Kidney capillary endothelial cell (primary cell): ENCODE measurements at regions not wholly inside any gene's neighbourhood (a gene's known extent, or its start where the extent isn't known, plus 50 kb on each side); places are given as distances from the start of the nearest gene placed in this dataset.

Experiments
- DNase-seq: peaks from one replicate; pipeline ENCODE4 v3.0.0-alpha.2; 2018; ENCODE audit warnings: low spot score

DNA sequence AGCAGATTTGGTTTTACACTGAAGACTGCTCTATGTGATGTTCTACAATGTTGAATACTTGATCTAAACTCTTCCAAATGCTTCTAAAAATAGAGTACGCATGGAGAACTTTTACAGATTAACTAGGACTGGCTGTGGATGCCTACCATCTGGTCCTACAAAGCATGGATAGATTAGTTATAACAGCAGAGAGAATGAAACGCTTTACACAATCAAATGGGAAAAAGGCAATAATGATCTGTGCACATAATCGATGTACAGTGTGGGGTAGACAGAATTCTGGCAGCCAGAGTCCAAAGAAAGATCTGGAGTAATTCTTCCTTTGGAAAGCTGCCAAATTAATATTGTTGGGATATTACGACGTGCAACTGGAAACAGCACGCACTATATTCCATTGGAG is 1885.5 kb upstream of the PRR20A start:
- no peak for DNase-seq

DNA sequence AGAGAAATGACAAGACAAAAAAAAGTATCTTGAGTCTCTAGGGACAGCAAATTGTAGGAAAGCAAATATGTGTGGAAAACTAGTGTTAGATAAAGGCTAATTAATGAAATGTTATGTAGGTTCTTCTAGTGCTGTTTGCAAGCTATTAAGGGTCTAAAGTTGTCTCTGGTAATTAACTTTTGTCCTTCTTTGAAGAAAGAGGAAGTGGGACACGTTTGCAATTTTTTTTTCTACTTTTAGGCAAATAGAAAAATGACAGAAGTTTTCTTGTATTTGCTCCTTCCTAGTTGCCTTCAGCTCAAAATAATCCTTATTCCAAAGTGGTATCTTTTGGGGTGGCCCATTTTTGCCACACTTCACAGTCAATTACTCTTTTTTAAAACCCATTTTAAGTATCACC is 1877.7 kb upstream of the PRR20A start:
- no peak for DNase-seq

DNA sequence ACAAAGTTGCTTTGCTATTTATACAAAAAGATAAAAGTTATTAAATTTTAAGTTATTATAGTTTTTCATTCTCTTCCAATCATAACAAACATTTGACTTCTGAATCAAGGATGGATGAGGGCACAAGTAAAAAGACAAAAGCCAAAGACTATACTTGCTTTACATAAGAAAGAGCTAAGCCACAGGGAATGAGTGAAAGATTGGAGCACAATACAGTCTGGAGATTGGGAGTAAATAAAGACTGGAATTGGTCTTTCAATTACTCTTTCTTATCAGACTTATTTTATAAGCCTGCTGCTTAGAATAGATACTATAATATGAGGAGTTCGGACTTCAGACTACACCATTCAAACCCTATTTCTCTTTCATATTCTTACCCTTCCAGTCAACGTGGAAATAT is 1874.1 kb upstream of the PRR20A start:
- DNase-seq, result no peak

DNA sequence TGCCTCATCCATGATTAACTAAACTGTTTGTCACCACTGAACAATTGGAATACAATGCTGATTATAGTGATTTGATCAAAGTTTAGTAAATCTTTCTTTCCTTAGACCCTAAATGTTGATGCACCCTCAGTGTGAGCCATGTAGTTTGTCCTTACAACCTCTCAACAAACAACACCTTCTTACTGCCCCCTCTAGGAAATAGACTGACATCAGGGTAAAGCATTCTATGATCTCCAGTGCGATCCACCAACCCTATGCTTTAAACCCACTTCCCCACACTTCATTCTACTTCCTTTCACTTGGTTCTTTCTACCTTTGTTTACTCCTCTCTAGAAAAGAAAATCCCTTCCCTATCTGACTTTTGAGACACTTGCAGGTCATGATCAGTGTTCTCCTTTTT is 1842.5 kb upstream of the PRR20A start:
- DNase-seq, result no peak

DNA sequence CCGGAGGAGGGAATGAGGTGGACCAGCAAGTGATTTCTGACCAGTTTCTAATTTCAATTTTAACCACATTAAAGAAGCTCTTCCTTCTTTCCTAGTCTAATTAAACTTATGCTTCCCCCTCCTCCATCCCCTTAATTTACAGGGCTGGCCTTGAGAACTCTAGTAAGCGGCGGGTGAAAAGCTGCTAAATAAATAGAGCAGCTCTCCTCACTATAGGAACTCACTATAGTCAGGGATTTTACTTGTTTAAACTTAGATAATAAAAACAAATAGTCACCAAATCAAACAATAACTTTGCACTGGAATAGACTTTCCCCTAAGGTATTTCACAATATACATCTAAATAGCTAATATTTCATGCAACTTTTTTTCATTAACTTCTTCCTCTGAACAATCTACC is 1838.2 kb upstream of the PRR20A start:
- no peak for DNase-seq

DNA sequence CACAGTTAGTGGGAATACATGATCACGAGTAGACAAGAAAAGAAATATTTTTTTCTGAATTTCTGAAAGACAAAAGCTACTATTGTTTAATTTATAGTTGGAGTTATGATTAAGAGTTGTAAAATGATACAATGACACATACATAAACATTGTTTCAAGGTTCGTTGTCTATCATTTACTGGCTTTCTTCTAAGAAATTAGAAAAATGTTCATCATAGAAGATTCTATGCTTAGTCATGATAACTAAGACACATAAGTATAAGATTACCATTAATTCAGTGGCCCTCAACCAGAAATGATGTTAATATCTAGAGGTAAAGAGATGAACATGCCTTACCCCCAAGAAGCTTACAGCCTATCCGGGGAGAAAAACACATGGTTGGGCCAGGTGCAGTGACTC is 1832.8 kb upstream of the PRR20A start:
- DNase-seq, result no peak

DNA sequence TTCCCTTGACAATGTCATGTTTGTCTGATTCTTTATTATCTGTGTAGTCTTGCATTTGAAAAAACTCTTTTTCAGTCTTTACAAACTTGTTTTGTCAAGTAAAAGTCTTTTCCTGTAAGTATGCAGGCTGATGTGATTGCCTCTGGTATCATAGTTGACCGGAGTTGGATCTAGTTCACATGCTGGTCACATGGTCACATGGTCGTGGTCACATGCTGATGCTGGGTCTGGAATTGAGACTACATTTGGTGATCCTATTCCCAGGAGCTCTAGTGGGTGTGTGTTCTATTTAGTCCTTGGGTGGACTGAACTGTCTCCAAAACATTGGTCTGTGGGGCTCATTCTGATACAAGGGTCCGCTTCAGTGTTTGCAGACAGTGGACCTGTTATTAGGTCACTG is 1798.8 kb upstream of the PRR20A start:
- no peak for DNase-seq

DNA sequence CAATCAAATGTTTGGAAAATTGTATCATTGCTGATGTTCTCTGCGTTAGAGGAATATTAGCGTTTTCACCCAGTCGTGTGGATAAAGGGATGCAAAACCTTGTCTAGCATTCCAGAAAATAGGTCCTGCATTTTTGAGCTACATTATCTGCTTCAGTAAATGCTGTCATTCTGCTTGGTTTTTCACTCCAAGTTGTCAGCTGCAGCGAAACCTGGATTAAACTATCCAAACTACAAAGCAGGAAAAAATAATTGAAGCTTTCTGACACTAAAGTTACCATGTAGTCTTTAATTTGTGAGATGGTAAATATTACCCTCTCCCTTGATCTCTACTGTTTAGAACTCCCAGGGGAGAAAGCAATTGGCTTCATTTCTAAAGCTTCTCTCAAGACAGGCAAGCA is 1795.5 kb upstream of the PRR20A start:
- no peak for DNase-seq

DNA sequence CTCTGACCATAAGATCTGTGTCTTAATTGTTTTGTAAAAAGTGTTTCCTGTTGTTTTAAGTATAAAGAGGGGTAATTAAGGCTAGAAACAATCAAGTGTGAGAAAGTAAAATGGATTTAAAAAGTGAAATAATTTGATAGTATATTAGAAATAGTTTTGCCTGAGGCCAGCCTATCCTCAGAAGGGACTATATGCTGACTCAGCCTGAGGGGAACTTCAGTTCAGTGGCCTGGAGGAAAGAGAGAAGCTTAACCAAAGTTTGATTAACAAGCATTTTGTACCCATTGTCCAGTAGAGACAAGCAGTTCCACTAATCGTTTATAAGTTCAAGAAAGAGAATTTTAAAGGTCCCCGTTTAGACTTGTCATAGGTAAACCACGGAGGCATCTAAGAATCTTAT is 1793.2 kb upstream of the PRR20A start:
- no peak for DNase-seq

DNA sequence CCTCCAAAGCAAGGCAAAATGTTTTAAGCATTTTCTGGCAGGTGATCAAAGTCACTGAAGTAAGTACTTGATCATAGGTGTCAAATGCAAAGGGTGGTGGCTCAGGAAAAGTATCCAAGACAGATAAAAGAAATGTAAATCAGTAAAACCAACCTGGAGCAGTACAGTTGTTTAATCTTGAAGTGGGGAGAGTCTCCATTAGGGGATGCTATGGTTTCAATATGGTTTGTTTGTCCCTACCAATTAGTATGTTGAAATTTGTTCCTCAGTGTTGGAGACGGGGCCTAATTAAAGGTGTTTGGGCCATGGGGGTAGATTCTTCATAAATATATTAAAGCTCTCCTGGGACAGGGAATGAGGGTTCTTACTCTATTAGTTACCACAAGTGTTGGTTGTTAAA is 1781.7 kb upstream of the PRR20A start:
- no peak for DNase-seq

DNA sequence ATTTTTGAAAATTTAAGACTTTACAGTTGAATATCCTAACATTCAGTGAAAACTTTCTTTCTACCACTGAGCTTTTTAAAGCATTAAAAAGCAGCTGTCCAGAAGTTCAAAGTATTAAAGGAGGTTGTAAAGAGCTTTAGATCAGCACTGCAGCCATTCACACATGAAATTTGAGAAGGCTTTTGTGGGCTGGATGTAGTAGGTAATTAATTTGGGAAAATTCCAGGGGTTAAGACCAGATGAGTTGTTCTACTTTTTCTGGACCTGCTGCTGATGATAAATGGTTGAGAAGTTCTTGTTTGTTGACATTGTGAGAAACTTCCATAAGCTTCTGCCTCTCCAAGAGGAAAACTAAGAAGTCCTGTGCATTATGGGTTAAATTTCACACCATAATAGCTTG is 1779.6 kb upstream of the PRR20A start:
- no peak for DNase-seq

DNA sequence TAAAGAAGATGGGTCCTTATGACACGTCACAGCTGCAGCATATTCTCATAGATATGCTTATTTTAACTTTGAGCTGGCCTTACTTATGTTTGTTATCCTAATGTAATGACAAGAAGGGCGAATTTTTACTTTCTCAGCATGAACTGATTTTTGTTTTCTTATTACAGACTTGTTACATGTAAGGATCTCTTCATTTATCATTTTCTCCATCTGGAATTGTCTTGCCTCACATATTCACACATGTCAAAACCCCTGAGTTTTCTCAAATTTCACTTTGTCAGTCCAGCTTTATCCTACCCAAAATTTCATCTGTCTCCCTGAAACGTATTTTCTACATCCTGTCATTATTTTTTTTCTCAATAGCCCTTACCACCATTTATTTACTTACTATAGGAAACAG is 1774.0 kb upstream of the PRR20A start:
- DNase-seq, result no peak

DNA sequence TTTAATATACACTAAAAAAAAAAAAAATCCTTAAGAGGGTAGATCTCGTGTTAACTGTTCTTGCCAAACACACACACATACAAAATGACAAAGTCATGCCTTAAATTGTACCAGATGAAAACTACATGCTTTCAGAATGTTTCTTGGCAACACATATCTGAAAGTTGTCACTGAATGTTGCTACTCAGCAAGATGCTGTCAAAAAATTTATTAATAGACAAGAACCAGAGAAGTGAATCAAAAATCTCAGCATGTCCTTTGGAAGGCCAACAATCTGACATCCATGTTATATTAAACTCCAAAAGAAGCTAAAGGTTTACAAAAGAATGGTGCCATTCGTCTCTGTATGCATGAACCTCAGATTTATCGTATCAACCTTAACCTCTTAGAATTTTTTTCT is 1746.2 kb upstream of the PRR20A start:
- no peak for DNase-seq

DNA sequence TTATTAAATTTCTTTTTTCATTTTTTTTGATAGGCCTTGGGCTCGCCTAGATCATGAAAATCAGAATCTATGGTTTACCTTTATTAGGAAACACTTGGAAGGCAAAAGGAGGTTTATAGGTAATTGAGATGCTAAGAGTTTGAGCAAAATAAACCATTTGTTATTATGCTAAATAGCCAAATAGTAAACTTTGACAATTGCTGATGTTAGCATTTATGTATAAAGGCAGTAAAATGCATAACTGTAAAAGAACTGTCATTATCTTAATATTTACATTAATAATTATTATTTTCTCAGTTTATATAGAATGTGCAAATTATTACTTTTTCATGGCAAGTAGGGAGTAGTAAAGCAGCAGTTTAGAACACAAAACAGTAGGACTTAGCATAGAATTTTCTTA is 1737.8 kb upstream of the PRR20A start:
- DNase-seq, result no peak

DNA sequence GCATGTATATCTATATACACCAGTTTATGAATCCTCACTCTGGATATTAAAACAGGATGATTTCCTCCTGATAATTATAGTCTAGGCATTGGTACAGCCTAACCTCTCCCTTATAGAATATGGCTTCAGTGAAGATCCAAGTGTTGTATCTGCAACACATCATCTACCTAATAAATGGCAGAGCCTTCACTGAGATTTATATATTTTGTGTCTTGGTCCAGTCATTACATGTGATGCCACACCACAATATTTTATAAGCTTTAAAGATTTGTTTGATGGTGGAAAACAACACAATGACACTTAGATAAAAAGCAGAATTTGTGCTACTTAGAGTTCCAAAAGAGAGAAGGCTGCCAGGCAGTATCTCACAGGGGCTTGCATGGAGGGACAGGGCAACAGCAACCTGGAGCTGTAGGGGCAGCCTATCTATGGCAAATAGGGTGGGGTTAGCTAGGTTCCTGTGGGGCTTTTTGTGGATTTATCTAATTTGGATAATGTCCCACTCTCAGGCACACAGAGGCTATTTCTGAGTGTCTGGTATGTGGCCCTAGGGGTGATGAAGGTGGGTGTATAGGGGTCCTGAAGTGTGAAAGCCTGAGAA is 1736.7 kb upstream of the PRR20A start:
- no peak for DNase-seq

DNA sequence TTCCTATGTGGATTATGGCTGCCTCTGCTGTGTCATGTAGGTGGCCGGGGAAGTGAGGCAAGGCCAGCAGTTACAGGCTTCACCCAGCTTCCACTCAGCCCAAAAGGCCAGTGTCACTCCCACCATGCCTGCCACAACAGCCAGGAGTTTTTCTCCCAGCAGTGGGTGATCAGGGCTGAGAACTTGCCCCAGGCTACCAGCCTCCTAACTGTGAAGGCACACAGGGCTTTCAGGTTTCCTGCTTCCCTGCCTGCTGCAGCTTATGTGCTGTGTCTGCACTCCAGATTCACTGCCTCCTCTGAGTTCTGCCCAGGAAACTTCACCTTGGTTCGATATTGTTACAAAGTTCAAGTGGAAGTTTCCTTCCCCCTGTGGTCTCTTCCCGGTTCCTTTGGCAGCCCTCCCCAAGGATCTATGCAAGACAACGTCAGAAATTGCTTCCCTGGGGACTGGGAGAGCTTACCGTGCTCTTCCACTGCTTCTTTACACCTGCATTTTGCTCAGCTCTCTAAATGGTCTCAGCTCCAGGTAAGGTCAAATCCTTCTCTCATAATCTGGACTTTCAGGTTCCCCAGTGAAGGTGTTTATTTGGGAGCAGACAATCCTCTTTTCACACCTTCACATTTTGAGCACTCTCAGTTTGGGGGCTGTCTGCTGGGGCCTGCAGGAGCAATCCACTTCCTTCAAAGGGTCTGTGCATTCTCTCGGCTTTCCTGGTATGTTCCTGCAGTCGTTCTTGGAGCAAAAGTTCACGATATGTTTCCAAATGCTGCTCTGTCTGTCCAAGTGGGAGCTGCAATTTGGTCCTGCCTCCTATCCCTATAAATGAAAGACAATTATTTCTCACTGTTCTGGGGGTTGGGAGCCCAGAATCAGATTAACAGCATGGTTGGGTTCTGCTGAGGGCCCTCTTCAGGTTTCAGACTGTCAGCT is 1730.1 kb upstream of the PRR20A start:
- DNase-seq, result no peak

DNA sequence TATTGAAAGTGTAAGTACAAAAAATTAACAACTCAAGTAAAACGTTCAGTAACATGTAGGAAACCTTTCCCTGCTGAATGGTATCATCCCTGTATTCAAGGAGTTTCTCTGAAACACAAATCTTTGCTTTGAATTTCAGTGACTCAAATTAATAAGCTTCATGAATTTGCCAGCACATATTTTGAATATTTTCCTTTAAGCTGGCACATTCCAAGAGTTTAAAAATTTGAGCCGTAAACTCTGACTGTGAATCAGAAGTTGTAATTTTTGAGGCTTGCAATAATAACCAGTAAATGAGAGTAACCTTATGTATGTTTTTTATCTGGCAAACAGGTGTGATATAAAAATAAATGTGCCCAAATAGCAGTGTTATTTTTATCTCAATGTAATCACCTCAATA is 1722.6 kb upstream of the PRR20A start:
- no peak for DNase-seq

DNA sequence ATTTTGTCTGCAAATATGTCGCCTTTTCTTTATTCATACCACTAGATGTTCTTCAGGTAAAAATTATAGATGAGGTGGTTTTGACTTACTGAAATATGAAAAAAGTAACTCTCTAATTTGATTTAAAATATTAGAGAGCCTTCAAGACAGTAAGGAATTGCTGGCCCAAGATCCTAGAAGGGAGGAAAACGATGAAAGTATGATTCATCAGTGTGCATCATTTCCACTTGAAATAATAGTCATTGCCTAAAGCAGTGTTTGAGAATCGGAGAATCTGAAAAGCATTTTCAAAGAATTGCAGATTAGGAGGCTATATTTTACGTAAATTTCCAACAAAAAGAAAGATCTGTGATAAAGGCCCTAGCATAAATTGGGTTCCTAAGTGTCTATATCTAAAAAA is 1707.9 kb upstream of the PRR20A start:
- DNase-seq, result no peak

DNA sequence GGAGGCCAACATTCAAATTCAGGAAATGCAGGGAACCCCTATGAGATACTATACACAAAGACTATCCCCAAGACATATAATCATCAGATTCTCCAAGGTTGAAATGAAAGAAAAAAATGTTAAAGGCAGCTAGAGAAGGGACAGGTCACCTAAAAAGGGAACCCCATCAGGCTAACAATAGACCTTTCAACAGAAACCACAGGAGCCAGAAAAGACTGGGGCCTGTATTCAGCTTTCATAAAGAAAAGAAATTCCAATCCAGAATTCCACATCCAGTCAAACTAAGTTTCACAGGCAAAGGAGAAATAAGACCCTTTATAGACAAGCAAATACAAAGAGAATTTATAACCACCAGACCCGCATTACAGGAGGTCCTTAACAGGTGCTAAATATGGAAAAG is 1703.6 kb upstream of the PRR20A start:
- DNase-seq, result no peak

DNA sequence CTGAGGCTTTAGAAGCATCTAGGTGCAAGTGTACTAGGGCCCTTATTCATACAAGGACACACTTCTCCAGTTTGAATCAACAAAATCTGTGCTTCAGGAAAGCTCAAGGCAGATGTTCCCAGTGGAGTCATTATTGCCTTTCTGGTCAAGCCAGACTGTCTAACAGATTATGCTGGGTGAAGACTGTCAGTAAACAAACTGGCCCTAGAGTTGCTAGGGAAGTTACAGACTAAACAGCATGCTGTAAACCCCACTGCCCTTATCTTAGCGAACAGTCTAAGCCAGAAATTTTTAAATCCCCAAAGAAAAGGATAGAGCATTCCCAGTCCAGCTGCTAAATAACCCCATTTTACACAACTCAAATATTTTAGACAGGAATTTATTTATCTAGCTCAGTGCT is 1701.3 kb upstream of the PRR20A start:
- no peak for DNase-seq

DNA sequence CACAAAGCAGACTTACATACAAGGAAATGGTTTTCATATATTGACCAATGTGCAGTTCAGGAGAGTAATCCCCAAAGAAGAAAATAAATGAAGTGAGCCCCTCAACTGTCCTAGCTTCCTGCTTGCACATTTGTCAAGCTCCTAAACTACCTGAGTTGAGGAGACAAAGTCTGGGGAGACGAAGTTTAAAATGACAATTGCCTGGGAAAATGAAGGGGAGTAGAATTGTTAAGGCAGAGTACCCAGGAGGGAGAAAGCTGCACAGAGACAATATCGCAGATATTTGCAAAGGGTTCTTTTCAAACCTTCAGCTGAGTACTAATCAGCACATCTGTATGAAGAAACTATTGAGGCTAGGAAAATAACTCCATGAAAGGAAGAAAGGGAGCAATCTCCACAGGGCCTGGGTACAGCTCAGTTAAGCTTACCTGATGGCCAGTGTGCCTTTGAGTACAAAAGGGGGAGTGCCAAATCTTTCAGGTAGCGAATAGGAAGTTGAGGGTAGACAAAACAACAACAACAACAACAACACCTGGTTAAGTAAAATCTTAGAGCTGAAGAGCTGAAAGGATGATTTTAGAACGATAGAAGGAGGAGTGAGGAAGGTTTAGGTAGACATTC is 1700.1 kb upstream of the PRR20A start:
- DNase-seq, result no peak

DNA sequence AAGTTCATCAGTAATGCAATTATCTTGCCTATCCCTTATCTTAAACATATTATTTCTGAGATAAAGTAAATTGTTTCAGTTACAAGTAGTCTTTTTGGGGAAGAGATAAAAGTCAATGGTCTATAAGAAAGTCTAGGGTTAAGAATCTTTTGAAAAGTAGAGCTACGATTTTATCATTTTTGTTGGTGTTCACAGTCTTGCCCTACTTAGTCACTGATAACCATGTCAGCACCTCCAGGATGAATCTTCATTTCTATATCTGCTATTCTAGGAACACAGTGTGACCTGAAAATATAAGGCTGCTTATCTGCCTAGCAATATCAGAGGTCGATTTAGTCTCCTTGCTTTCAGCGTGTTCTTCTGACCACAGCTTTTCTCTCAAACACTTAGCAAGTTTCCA is 1676.5 kb upstream of the PRR20A start:
- DNase-seq, result no peak

DNA sequence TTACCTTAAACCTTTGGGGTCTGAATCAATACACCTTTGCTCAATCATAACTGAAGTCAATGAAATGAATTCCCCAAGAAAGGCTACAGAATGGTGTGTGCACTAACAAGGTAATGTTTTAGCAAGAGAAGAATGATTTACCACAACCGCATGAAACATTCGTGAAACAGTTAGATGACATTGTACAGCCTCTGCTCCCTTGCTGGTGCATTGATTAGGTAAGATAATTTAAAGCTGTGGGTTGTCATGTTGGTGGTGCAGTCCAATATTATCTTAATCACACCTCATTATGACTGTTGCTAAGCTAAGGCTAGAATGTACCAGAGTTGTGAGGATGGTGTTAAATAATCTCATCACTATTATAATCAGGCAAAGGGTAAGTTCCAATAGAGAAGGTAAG is 1673.2 kb upstream of the PRR20A start:
- DNase-seq, result no peak
